Liver (tissue), 8 donors: ENCODE measurements at regions not wholly inside any gene's neighbourhood (a gene's known extent, or its start where the extent isn't known, plus 50 kb on each side); places are given as distances from the start of the nearest gene placed in this dataset.

Experiments used
- DNase-seq: peaks from one replicate; pipeline ENCODE4 v3.0.0-alpha.2; 2017; ENCODE audit warnings: low spot score
- H3K27ac ChIP-seq, 2 donors: one replicate each; pipeline ENCODE4 v1.7.0; 2013; ENCODE audit warnings: inconsistent platforms in 2 of 2, low read length in 2 of 2, control low read depth in 1 of 2, low read depth in 1 of 2, mild to moderate bottlenecking in 1 of 2
- H3K27me3 ChIP-seq, 4 donors: one replicate each; pipeline versions ENCODE4 v1.6.1 to v1.7.0; 2013; ENCODE audit warnings: low read length in 3 of 4, inconsistent platforms in 1 of 4, mild to moderate bottlenecking in 1 of 4, moderate library complexity in 1 of 4; ENCODE audit not compliant: control insufficient read depth in 4 of 4, insufficient read depth in 4 of 4
- H3K36me3 ChIP-seq, 4 donors: one replicate each; pipeline versions ENCODE4 v1.6.1 to v1.7.0; 2013; ENCODE audit warnings: low read length in 3 of 4, mild to moderate bottlenecking in 3 of 4, low read depth in 1 of 4, moderate library complexity in 1 of 4; ENCODE audit not compliant: control insufficient read depth in 4 of 4, insufficient read depth in 3 of 4
- H3K4me1 ChIP-seq, 4 donors: one replicate each; pipeline versions ENCODE4 v1.6.1 to v1.7.0; 2013; ENCODE audit warnings: low read length in 3 of 4, mild to moderate bottlenecking in 3 of 4, moderate library complexity in 1 of 4; ENCODE audit not compliant: control insufficient read depth in 4 of 4, insufficient read depth in 4 of 4
- H3K4me3 ChIP-seq, 3 donors: one replicate each; pipeline versions ENCODE4 v1.6.1 to v1.7.0; 2013; ENCODE audit warnings: low read length in 3 of 3, control low read depth in 1 of 3, low read depth in 1 of 3, mild to moderate bottlenecking in 1 of 3
- H3K9ac ChIP-seq, 2 donors: one replicate each; pipeline ENCODE4 v1.7.0; 2013; ENCODE audit warnings: low read length in 2 of 2, mild to moderate bottlenecking in 2 of 2, moderate library complexity in 2 of 2, control low read depth in 1 of 2, low read depth in 1 of 2
- H3K9me3 ChIP-seq, 4 donors: one replicate each; pipeline versions ENCODE4 v1.6.1 to v1.7.0; 2013; ENCODE audit warnings: low read length in 3 of 4; ENCODE audit not compliant: control insufficient read depth in 4 of 4
- CTCF ChIP-seq: fragments of 150-350 bp; IDR thresholded peaks from 2 replicates; pipeline ENCODE4 v1.5.1; 2017; ENCODE audit warnings: improper control_type of control experiment, low read depth, low read length; ENCODE audit not compliant: missing input control
- EGR1 ChIP-seq, 2 donors: IDR thresholded peaks; 2 replicates each; pipeline ENCODE4 v1.6.1; 2016 to 2018; ENCODE audit warnings: antibody characterized with exemption in 2 of 2, low read depth in 2 of 2
- FOXA1 ChIP-seq: IDR thresholded peaks from 2 replicates; pipeline ENCODE4 v1.6.1; 2016; ENCODE audit warnings: antibody characterized with exemption
- FOXA2 ChIP-seq: IDR thresholded peaks from 2 replicates; pipeline ENCODE4 v1.6.1; 2016; ENCODE audit warnings: antibody characterized with exemption
- HNF4A ChIP-seq, 2 donors: conservative IDR thresholded peaks; 2 replicates each; pipeline ENCODE4 v1.6.1; 2016; ENCODE audit warnings: antibody characterized with exemption in 2 of 2, mild to moderate bottlenecking in 2 of 2
- HNF4G ChIP-seq: IDR thresholded peaks from 2 replicates; pipeline ENCODE4 v1.6.1; 2016; ENCODE audit warnings: antibody characterized with exemption
- JUND ChIP-seq, 2 donors: IDR thresholded peaks; 2 replicates each; pipeline ENCODE4 v1.6.1; 2016; ENCODE audit warnings: antibody characterized with exemption in 2 of 2
- MAX ChIP-seq: IDR thresholded peaks from 2 replicates; pipeline ENCODE4 v1.6.1; 2016; ENCODE audit warnings: antibody characterized with exemption
- REST ChIP-seq: IDR thresholded peaks from 2 replicates; pipeline ENCODE4 v1.6.1; 2016; ENCODE audit warnings: antibody characterized with exemption, mild to moderate bottlenecking
- TAF1 ChIP-seq: conservative IDR thresholded peaks from 2 replicates; pipeline ENCODE4 v1.6.1; 2016; ENCODE audit warnings: antibody characterized with exemption, mild to moderate bottlenecking
- YY1 ChIP-seq: IDR thresholded peaks from 2 replicates; pipeline ENCODE4 v1.6.1; 2016; ENCODE audit warnings: antibody characterized with exemption, mild to moderate bottlenecking
- ZBTB33 ChIP-seq: IDR thresholded peaks from 2 replicates; pipeline ENCODE4 v1.6.1; 2016; ENCODE audit warnings: antibody characterized with exemption
- WGBS: extraction: QIAGEN DNeasy Blood & Tissue Kit; methylation state at CpG from one replicate; pipeline ENCODE4 v1.1.7; 2013; 5-methylcytosine and 5-hydroxymethylcytosine counted together
- donor health status: healthy.
- donor health status: healthy.
- donor health status: healthy.
- donor health status: healthy.
- donor health status: healthy.

- TF ChIP-seq CTCF: no peak
- TF ChIP-seq YY1: no peak
- no peak for TF ChIP-seq MAX
- no peak for TF ChIP-seq FOXA1
- no peak for TF ChIP-seq JUND (IDR thresholded peaks at IDR 0.05)
- TF ChIP-seq HNF4A (conservative IDR thresholded peaks at IDR 0.05): no peak
- no peak for TF ChIP-seq FOXA2
- TF ChIP-seq TAF1: no peak
- no peak for TF ChIP-seq HNF4G
- TF ChIP-seq EGR1 (IDR thresholded peaks at IDR 0.05; ENCODE audit: low read depth in 2 of 2): no peak
Measured at GRCh38 chr6:44624936-44625573, 237.5 kb downstream of the CDC5L start (continued).

- H3K27ac ChIP-seq: no peak overlapping the region
- H3K36me3 ChIP-seq: no peaks in the 10 kb centered on the region
- TF ChIP-seq CTCF (no peak), REST (no peak), ZBTB33 (no peak), YY1 (no peak), EGR1 (IDR thresholded peaks at IDR 0.05; ENCODE audit: low read depth in 2 of 2) (no peak)
- DNase-seq: no peak
- no peaks in the 10 kb centered on the region for H3K27me3 ChIP-seq
- no peak overlapping the region for H3K9ac ChIP-seq
- no peaks in the 10 kb centered on the region for H3K4me1 ChIP-seq
- H3K4me3 ChIP-seq: no peak overlapping the region
- WGBS: 98% methylated on average over 2 of the region's 2 CpGs
- H3K9me3 ChIP-seq: no peaks in the 10 kb centered on the region
Measured at GRCh38 chr6:44625996-44626395, 238.5 kb downstream of the CDC5L start.
